ENCODE measurements at regions not wholly inside any gene's neighbourhood (a gene's known extent, or its start where the extent isn't known, plus 50 kb on each side); places are given as distances from the start of the nearest gene placed in this dataset.

GRCh38 chr13:64234255-64234654 lies 2818.6 kb upstream of the PCDH20 start:
- H3K4me3 Mint-ChIP-seq (ENCODE audit: unreplicated experiment), result no peak overlapping the region
- TF ChIP-seq CTCF (IDR thresholded peaks at IDR 0.05), result no peak
- DNase-seq (ENCODE audit: extremely low spot score, unreplicated experiment), result no peak
- peaks cover 3% of the 10 kb centered on the region for H3K36me3 Mint-ChIP-seq (ENCODE audit: unreplicated experiment)
- no peak overlapping the region for H3K27ac Mint-ChIP-seq (ENCODE audit: unreplicated experiment)
- H3K27me3 Mint-ChIP-seq (ENCODE audit: unreplicated experiment), result no peaks in the 10 kb centered on the region
- peaks cover 10% of the 10 kb centered on the region for H3K9me3 Mint-ChIP-seq (ENCODE audit: unreplicated experiment)
- peaks cover 10% of the 10 kb centered on the region for H3K4me1 Mint-ChIP-seq (ENCODE audit: unreplicated experiment)

- Mint-ChIP-seq H3K36me3 (ENCODE audit: unreplicated experiment) (no peaks in the 10 kb centered on the region), H3K27me3 (ENCODE audit: unreplicated experiment) (no peaks in the 10 kb centered on the region), H3K4me1 (ENCODE audit: unreplicated experiment) (peaks cover 2% of the 10 kb centered on the region), H3K4me3 (ENCODE audit: unreplicated experiment) (no peak overlapping the region), H3K9me3 (ENCODE audit: unreplicated experiment) (peaks cover 4% of the 10 kb centered on the region), H3K27ac (ENCODE audit: unreplicated experiment) (no peak overlapping the region)
- no peak for TF ChIP-seq CTCF (IDR thresholded peaks at IDR 0.05)
- DNase-seq (ENCODE audit: extremely low spot score, unreplicated experiment), result no peak
Measured at GRCh38 chr13:64223016-64223415, 2807.4 kb upstream of the PCDH20 start.

- Mint-ChIP-seq H3K36me3 (ENCODE audit: unreplicated experiment) (no peaks in the 10 kb centered on the region), H3K4me1 (ENCODE audit: unreplicated experiment) (no peaks in the 10 kb centered on the region), H3K27me3 (ENCODE audit: unreplicated experiment) (no peaks in the 10 kb centered on the region), H3K4me3 (ENCODE audit: unreplicated experiment) (no peak overlapping the region), H3K9me3 (ENCODE audit: unreplicated experiment) (no peaks in the 10 kb centered on the region), H3K27ac (ENCODE audit: unreplicated experiment) (no peak overlapping the region)
- DNase-seq (ENCODE audit: extremely low spot score, unreplicated experiment), result no peak
- no peak for TF ChIP-seq CTCF (IDR thresholded peaks at IDR 0.05)
Measured at GRCh38 chr13:64206430-64207225, 2791.0 kb upstream of the PCDH20 start.

GRCh38 chr13:64202517-64202916 lies 2786.9 kb upstream of the PCDH20 start:
- Mint-ChIP-seq H3K9me3 (ENCODE audit: unreplicated experiment) (no peaks in the 10 kb centered on the region), H3K27ac (ENCODE audit: unreplicated experiment) (no peak overlapping the region), H3K4me1 (ENCODE audit: unreplicated experiment) (no peaks in the 10 kb centered on the region), H3K4me3 (ENCODE audit: unreplicated experiment) (no peak overlapping the region), H3K36me3 (ENCODE audit: unreplicated experiment) (no peaks in the 10 kb centered on the region), H3K27me3 (ENCODE audit: unreplicated experiment) (no peaks in the 10 kb centered on the region)
- TF ChIP-seq CTCF (IDR thresholded peaks at IDR 0.05), result no peak
- no peak for DNase-seq (ENCODE audit: extremely low spot score, unreplicated experiment)

GRCh38 chr13:64197232-64197631 lies 2781.6 kb upstream of the PCDH20 start:
- Mint-ChIP-seq H3K27ac (ENCODE audit: unreplicated experiment) (no peak overlapping the region), H3K4me3 (ENCODE audit: unreplicated experiment) (no peak overlapping the region), H3K9me3 (ENCODE audit: unreplicated experiment) (no peaks in the 10 kb centered on the region), H3K27me3 (ENCODE audit: unreplicated experiment) (no peaks in the 10 kb centered on the region), H3K36me3 (ENCODE audit: unreplicated experiment) (no peaks in the 10 kb centered on the region), H3K4me1 (ENCODE audit: unreplicated experiment) (no peaks in the 10 kb centered on the region)
- no peak for DNase-seq (ENCODE audit: extremely low spot score, unreplicated experiment)
- TF ChIP-seq CTCF (IDR thresholded peaks at IDR 0.05), result no peak
